C1 segment of cervical spinal cord (tissue), 14 donors: ENCODE measurements at regions not wholly inside any gene's neighbourhood (a gene's known extent, or its start where the extent isn't known, plus 50 kb on each side); places are given as distances from the start of the nearest gene placed in this dataset.
A peak's percentile ranks its signal among the peaks of the same experiment; 100 is the strongest.
"Not testable (repeated sequence)": the region's sequence is repeated elsewhere in the genome, so short reads cannot be mapped to it uniquely, and the experiment has no call there.

Experiments used
- DNase-seq, 14 donors: peaks; one replicate each; lab custom pipeline; 2025; lab: John Stamatoyannopoulos, UW

DNA sequence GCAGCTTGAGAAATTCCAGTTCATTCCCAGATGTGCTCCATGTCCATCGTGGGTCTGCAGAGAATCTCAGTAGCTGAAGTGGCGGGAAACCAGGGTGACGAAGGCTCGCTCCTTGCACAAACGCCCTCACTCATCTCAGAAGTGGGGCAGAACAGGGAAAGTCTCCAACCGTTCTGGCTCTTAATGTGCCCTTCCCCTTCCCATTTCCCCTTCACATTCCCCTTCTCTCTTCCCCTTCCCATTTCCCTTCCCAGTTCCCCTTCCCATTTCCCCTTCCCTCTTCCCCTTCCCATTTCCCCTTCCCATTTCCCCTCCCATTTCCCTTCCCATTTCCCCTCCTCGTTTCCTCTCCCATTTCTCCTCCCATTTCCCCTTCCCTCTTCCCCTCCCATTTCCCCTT is 108.5 kb downstream of the OLFM1 start:
- not testable (repeated sequence) for DNase-seq

- no peak for DNase-seq
Observed at GRCh38 chr9:135196474-135196873, 109.0 kb downstream of the OLFM1 start.

DNA sequence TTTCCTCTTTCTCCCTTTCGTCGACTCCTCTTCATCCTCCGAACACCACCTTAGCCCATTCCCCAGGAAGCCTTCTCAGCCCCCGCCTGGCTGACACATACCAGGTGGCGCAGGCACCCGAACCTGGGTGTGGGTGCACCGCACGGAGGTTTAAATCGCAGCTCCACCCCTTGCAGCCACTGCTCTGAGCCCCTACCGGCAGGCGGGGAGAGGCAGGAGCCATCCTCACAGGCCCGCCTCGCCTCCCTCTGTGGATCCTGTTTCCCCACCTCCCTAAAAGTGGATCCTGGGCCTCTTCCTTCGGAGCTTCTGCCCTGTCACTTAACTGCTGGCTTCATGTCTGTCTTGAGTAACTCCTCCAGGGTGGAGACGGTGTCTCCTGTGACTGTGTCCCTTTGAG is 110.7 kb downstream of the OLFM1 start:
- no peak for DNase-seq

DNA sequence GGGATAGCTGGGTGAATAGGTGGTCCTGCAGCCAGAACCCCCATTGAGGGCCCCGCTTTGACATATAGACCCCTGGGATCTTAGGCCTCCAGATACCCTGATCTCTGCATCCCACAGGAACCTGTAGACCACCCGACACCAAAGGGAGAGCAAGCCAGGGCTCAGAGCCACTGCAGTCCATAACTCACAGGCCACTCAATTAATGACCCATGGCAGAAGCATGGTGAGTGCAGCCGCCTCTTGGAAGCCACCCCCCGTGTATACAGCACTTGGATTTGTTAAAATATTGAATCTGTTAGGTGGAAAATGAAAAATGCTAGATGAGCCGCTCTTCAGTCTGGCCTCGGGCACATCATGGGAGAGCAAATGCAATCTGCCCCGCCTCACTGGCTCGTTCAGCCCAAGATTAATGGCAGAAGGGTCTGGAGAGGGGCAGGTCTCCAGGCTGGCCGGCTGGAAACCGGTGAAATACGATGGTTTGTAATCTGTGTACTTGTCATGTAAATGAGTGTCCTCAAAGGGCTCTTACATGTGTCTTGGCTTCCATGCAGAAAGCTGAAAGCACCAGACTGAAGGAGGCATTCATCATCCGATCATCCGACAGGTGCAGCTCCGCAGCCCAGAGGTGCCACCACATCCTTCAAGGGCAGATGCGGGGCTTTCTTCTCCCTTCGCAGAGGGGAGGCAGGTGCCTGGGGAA is 111.3 kb downstream of the OLFM1 start:
- no peak for DNase-seq

DNA sequence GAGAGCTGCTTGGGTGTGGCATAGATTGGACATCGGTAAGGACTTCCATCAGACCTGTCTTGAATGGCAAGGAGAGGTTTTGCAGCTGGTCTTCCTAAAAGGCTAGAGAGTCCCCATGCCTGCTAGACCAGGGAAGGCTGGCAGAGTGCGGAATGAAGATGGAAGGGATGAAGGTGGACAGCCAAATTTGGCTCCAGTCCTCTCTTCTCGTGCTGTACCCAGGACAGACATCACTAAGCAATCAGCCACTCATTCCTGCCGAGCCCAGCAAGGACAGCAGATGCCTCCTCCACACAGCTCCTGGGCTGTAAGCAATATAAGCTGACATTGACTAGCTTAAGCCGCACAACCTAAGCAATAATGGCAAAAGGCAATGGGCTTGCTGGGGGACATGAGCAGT is 112.0 kb downstream of the OLFM1 start:
- peak in 1 of 14 donors; percentile 11 for DNase-seq

DNA sequence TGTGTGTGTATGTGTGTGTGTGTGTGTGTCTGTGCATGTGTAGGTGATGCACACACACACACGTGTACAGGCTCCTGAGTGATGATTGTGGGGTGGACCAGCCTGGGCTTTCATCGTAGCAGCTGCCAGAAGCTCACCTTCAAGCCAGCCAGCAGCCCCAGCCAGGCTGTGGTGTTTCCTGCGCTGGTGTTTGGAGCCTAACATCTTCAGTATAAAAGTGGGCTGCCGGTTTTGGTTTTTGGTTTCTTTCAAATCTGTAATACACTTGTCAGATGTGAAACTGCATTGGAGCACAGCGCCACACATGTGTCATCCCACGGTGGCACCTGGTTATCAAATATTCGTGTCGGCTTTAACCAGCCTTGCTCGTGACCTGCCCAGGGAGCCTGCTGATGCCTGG is 114.2 kb downstream of the OLFM1 start:
- no peak for DNase-seq

GRCh38 chr9:135204177-135204576 is 116.7 kb downstream of the OLFM1 start:
- no peak for DNase-seq

- no peak for DNase-seq
Observed at GRCh38 chr9:135209136-135209535, 121.7 kb downstream of the OLFM1 start.

DNA sequence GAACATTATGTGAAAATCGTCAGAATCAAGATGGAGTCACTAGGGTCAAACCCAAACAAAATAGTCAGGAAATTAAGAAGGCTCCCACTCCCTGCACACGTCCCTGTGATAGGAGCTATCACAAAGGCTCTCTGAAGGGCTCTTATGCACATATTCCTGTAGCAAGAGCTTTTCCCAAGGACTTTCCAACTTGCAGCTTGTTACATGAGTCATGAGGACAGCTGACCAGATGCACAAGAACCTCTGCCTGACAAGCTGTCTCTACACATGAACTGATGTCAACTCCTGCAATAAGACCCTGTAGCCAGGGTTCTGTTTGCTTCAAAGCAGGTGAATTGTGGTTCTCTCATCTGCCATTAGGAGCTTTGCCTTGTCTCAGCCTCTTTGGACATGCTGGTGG is 122.4 kb downstream of the OLFM1 start:
- DNase-seq = no peak

GRCh38 chr9:135210676-135211523 is 123.4 kb downstream of the OLFM1 start:
- DNase-seq = no peak

DNA sequence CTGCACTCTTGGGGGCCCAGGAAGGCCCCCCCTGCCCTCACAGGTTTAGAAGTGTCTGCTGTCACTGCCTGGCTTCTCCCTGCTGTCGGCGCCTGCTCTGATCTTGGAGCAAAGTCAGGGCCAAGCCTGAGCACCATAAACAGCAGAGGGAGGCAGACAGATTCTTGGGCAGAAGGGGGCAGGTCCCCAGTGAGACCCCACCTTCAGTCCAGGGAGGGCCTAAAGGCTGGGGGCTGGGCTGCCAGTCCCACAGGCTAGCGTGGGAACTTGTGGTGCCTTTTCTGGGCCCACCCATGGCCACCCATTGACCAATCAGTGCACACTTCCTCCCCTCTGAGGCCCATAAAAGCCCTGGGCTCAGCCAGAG is 124.0 kb downstream of the OLFM1 start:
- DNase-seq = no peak

DNA sequence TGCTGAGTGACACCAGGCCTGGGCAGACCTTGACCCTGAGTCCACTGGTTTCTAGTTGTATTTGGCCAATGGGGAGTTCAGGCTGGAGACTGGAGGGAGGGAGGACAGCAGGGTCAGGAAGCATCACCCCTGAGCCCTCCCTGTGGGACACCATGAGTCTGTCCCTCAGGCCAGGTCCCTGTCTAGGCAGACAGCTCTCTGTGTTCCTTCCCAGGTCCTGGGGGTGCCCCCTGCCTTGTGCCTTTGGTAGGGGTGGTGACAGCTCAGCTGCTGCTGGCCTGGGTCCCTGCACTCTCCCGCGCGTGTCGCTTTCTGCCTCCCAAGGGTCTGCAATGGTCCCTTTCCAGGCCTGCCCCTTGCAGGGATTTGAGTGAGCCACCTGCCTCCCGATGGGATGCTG is 125.5 kb downstream of the OLFM1 start:
- no peak for DNase-seq

DNA sequence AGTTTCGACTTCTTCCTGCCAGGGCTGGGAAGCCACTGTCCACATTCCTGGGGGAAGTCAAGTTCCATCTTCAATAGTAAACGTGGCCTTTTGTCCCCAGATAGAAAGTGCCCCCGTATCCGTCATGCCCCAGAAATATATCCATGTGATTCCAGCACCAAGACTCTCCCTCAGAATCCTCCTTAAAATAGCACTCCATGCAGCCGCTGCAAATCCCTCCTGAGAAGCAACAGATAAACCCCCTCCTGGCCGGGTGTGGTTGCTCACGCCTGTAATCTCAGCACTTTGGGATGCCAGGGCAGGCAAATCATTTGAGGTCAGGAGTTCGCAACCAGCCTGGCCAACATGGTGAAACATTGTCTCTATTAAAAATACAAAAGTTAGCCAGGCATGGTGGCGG is 126.1 kb downstream of the OLFM1 start:
- DNase-seq = no peak

DNA sequence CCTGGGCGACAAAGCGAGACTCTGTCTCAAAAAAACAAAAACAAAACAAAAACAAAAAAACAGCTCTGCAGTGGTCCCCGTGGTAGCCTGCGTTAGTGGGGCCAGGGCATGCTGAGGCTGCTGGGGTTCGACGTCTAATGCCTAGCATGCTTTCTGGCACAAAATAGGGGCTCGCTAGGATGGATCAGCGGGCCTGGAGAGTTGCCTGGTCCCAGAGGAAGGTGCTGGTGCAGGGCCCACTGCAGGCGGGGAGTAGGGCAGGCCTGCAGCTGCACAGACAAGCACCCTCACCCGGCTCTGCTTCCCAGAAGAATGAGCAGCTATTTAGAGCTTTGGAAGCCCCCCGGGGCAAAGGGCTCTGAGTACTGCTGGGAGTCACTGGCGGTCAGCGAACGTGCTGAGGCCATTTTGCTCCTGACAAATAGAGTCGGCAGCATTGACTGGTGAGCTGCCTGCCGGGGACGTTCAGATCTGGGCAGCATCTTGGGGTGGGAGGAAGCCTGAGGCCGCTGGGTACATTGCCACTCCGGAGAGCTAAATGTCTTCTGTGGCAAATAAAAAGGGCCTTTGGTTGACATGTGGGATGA is 126.7 kb downstream of the OLFM1 start:
- no peak for DNase-seq

GRCh38 chr9:135214706-135215105 is 127.2 kb downstream of the OLFM1 start:
- DNase-seq = no peak

- DNase-seq = no peak
Observed at GRCh38 chr9:135215571-135216161, 128.2 kb downstream of the OLFM1 start.

DNA sequence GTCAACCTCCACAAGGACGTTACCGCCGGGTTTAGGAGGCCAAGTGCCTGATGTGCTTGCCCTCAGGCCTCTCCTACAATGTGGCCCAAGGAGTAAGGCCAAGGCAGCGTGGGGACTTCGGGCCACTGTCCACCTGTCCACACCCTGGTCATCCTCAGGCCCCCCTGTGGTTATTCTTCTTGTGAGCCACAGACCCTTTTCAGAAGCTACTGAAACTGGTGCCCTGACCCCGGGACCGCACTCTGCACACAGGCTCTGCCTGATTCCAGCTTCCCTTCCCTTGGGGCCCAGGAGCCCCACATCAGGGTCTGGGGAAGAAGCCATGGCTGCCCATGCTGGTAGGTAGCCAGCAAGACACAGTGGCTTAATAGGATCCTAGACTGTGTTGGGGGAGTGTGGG is 128.8 kb downstream of the OLFM1 start:
- DNase-seq = no peak

GRCh38 chr9:135216791-135217441 is 129.4 kb downstream of the OLFM1 start:
- no peak for DNase-seq

DNA sequence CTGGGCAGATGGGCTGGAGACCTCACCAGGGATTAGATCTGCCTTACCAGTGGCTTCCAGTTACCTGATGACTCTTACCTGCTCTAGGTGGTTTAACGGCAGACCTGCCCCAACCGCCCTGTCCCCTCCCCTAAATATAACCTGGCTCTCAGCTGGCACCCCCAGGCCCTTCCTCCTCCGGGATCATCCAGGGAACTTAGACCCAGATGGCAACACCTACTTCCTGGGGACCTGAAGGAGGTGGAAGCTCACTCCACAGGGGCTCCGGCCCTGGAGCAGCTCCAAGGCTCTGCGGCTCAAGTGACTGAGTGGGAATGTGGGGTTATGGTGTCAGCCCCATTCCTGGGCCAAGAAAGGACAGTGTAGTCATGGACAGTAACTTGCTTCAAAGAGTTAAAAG is 130.4 kb downstream of the OLFM1 start:
- no peak for DNase-seq

- DNase-seq = no peak
Observed at GRCh38 chr9:135218331-135219225, 131.1 kb downstream of the OLFM1 start.
